ENCODE measurements at regions not wholly inside any gene's neighbourhood (a gene's known extent, or its start where the extent isn't known, plus 50 kb on each side); places are given as distances from the start of the nearest gene placed in this dataset.
"Not testable (repeated sequence)": the region's sequence is repeated elsewhere in the genome, so short reads cannot be mapped to it uniquely, and the experiment has no call there.

DNA sequence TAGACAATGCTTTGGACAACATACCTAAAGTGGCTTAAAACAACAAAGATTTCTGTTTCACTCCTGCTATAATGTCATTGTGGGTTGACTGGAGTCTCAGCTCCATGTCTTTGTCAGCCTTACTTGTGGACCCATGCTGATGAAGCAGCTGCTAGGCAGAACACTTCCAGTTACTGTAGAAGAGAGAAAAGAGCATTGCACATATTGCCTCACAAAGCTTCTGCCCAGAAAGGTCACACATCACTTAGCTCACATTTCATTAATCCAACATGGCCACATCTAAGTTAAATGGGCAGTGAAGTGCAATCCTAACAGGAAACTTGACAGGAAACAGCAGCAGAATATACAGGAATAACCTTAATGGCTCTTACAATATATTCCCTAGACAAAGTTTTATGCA, 480.5 kb upstream of the HTR1E start:
- DNase-seq = no peak

DNA sequence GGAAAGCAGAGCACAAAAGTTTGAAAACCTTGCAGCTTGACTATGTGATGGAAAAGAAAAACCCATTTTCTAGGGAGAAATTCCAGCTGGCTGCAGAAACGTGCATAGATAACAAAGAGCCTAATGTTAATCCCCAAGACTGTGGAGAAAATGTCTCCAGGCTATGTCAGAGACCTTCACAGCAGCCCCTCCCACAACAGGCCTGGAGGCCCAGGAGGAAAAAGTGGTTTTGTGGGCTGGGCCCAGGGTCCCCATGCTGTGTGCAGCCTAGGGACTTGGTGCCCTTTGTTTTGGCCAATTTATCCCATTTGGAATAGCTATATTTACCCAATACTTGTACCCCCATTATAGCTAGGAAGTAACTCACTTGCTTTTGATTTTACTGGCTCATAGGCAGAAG, 484.1 kb upstream of the HTR1E start:
- DNase-seq = no peak

DNA sequence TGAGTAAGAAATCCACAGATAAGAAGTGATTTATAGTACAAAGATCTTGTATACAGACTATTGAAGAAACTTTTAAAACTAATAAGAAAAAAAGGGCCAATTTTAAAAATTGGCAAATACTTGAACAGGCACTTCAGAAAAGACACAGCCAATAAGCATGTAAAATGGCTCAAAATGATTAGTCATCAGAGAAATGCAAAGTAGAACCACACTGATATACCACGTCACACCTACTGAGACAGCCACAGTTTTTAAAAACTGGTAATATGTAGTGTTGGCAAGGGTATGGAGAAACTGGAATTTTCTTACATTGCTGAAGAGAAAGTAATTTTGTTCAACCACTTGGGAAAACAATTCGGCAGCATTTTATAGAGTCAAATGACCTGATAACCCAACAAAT, 488.9 kb upstream of the HTR1E start:
- no peak for DNase-seq

DNA sequence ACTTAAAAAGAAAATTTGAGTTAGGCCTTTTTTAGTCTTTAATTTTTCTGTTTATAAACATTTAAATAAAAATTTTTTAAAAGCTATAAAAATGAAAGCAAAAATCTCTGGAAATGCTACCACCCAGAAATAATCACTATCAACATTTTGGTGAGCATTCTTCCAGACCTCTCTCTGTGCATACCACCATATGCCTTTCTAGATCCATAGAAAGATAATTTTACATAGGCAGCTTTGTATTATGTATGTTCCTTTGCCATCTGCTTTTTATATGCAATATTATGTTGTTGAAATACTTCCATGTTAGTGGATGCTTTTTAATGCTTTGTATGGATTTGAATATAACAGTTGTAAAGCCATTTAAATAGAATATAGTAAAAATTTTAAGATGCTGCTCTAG, 496.7 kb upstream of the HTR1E start:
- DNase-seq = no peak

DNA sequence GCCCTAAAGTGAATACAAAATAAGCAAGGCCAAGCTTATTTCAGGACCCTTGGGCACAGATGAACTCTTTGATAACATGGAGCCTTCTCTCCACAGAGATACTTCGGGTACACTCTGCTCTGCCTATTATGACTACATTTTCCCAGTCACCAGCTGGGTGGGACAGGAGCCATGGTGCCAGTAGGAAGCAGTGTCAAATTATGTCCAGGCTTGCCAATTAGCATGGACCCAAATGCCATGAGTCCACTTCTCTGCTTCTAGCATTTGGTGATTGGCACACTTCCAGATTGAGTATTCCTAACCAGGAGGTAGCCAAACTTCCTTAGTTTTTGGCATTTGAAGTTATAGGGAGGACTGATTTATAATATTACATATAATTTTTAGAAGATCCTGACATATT, 513.8 kb upstream of the HTR1E start:
- no peak for DNase-seq

DNA sequence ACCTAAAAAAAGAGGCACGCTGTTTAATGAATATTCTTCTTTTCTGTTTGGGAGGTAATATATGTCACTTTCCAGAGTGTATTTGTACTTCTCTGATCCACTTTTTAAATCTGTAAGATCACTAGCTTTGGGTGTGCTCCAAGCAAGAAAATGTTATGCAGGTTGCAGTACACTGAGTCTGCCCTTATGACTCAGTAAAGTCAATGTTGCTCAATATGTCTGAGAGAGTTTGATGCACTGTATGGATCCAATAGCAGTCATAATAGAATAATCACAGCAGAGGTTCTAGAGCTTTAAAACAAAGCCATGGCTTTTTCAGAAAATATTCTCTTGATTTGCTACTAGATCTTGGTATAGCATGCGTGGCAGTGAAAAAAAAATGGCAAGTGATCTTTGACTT, 525.3 kb upstream of the HTR1E start:
- DNase-seq = no peak

DNA sequence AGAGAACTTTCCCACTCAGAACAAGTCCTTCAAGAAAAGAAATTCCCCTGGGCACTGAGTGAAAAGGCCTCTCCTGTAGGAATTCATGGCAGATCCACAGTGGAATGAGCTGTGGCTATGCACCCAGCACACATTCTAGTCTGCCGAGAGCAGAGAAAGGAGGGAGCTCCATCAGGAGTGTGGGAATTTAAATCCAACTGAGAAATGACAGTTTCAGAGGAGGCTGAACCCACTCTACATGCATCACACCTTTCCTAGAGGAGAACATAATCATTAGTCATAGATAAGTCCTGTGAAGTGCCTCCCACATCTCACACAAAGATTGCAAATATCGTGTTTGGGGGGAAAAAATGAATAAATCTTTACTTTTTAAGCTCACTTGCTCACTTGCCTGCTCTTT, 530.2 kb upstream of the HTR1E start:
- DNase-seq = no peak

DNA sequence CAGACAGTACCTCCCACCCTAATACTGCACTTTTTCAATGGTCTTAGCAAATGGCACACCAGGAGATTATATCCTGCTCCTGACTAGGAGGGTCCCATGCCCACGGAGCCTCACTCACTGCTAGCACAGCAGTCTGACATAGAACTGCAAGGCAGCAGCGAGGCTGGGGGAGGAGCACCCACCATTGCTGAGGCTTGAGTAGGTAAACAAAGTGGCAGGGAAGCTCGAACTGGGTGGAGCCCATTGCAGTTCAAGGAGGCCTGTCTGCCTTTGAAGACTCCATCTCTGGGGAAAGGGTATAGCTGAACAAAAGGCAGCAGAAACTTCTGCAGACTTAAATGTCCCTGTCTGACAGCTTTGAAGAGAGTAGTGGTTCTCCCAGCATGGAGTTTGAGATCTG, 544.5 kb upstream of the HTR1E start:
- DNase-seq = not testable (repeated sequence)

DNA sequence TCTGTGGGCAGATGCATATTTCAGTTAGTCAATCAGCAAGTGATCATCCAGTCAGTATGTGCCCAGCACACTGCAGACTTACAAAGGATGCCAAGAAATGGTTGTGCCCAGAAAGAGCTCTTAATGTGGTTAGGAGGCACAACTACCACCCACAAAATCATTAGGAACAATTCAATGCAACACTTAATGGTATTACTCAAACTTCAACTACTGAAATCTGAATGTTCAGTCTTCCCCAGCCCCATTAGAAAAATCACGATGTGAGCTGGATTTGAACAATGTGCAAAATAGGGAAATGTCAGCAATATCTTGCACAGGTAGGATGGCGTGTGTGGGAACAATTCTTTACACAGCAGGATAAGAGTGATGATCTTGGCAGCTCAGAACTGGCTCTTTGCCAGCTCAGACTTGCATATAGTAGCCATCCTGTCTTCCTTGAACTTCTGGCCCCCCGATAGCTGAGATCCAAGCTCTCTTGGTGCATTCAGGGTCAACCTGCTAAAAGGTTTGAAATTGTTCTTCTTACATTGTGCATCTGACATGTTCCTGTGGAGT, 556.7 kb upstream of the HTR1E start:
- DNase-seq = no peak

DNA sequence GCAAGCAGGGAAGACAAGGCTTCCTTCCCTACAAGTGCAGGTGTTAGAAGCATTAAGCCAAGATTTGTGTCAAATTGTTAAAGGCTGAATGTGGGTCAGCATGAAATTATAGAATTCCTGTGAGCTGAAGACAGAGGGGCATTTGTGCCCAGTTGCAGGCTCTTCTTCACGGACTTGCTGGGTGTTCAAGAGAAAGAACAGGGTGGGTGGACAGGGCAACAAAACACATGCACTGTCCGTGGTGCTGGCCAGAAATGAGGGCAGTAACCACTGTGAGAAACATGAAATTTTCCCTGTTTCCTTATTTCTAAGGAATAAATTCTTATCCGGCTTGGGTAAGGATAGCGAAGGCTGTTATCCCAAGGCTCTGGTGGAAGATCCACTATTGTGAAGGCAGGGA, 579.5 kb upstream of the HTR1E start:
- no peak for DNase-seq

DNA sequence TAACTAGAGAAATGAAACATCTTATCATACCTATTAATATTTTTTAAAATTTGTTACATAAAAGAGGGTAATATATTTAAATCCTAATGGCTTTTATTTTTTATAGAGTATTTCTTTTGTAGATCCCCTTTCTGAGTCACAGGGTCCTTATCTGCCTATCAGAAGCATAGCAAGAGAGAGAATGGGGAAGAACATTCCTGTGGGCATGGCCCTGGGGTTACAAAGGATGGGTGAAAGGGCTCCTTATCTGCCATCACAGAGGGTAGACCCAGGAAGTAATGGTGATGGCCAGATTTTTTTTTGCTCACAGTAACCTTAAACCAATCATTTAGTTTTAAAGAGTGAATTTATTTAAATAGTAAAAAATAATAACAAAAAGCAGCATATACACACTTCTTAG, 582.1 kb upstream of the HTR1E start:
- DNase-seq = no peak

DNA sequence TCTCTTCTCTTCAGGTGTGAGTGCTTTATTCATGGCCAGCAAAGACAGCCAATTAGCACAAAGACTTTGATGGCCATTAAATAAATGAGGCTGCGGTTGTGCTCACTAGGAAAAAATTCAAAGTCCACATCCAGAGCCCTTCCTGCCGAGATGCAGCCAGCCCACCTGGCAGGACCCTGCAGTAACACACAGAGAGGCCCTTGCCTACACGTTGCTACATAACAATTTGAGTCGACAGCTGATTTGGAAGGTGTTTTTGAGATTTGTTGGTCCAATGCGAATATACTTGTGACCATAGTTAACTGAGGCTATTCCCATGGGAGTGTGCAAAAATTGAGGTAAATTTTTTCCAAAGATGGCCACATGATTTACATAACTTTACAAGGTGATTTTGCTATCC, 605.4 kb upstream of the HTR1E start:
- no peak for DNase-seq

DNA sequence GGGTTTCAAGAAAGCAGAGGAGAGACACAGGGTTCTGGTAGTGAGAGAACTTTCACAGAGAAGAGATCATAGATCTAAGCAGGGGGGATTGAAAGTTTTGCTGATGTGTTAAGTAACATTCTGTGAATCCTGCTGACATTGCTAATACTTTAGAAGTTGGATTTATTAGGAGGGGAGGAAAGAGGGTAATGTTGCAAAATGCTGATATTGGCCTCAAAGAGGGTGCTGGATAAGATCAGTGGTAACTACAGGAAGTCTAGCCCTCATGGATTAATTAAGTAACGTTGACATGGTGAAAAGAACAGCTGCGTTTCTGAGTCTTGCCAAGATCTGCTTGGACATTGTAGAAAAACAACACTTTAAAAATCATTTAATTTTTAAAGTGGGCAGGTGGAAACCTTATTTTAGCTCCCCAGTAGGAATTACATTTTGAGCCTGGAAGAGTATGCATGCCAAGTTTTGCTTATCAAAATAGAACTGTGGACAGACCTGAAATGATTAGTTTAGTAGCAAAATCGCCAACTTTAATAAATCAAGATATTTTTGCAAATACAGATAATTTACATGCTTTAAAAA, 606.0 kb upstream of the HTR1E start:
- DNase-seq = no peak

DNA sequence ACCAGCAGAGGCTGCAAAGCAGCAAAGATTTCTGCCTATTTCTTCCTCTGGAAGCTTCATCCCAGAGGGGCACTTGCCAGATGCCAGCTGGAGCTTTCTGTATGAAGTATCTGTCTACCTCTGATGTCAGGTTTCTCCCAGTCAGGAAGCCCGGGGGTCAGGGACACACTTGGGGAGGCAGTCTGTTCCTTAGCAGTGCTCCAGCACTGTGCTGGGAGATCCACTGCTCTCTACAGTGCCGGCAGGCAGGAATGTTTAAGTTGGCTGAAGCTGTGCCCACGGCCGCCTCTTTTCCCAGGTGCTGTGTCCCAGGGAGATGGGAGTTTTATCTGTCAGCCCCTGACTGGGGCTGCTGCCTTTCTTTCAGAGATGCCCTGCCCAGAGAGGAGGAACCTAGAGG, 631.1 kb upstream of the HTR1E start:
- no peak for DNase-seq

DNA sequence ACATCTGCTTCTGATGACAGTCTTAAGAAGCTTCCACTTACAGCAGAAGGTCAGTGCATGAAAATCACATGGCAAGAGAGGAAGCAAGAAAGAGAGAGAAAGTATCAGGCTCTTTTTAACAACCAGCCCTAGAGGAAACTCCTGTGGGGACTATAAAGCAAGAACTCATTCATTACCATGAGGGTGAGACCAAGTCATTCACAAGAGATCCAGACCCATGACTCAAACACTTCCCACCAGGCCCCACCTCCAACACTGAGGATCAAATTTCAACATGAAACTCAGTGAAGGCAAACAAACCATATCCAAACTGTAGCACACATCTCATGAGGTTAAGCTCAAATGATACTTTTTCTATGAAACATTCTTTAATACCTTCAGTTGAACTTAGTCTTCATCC, 643.2 kb upstream of the SYNCRIP start:
- DNase-seq = no peak

DNA sequence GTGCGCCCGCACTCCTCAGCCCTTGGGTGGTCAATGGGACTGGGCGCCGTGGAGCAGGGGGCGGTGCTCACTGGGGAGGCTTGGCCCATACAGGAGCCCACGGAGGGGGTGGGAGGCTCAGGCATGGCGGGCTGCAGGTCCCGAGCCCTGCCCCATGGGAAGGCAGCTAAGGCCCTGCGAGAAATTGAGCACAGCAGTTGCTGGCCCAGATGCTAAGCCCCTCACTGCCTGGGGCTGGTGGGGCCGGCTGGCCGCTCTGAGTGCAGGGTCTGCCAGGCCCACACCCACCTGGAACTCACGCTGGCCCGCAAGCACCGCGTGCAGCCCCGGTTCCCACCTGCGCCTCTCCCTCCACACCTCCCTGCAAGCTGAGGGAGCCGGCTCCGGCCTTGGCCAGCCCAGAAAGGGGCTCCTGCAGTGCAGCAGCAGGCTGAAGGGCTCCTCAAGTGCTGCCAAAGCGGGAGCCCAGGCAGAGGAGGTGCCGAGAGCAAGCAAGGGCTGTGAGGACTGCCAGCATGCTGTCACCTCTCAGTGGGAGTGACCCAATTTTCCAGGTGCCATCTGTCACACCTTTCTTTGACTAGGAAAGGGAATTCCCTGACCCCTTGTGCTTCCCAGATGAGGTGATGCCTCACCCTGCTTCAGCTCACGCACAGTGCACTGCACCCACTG, 642.3 kb upstream of the SYNCRIP start:
- DNase-seq = not testable (repeated sequence)

DNA sequence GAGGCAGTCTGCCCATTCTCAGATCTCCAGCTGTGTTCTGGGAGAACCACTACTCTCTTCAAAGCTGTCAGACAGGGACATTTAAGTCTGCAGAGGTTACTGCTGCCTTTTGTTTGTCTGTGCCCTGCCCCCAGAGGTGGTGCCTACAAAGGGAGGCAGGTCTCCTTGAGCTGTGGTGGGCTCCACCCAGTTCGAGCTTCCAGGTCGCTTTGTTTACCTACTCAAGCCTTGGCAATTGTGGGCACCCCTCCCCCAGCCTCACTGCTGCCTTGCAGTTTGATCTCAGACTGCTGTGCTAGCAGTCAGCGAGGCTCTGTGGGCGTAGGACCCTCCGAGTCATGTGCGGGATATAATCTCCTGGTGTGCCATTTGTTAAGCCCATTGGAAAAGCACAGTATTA, 640.9 kb upstream of the SYNCRIP start:
- not testable (repeated sequence) for DNase-seq

DNA sequence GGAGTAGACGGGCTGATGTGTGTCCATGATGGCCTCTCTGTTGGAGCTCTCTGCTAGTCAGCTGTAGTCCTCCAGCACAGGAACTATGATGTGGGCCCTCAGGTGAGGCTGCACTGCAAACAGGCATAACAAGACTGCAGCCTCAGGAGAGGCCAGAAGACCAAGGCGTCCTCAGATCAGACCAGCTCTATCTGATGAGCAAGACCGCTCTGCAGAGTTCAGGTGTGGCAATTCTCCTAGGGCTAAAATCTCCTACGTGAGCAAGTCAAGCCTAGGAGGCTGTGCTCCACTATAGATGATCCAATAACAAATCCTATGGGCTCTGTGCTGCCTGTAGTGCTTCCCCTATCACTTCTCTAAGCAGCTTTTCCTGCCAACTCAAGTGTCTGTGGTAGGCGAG, 633.4 kb upstream of the SYNCRIP start:
- DNase-seq = no peak

DNA sequence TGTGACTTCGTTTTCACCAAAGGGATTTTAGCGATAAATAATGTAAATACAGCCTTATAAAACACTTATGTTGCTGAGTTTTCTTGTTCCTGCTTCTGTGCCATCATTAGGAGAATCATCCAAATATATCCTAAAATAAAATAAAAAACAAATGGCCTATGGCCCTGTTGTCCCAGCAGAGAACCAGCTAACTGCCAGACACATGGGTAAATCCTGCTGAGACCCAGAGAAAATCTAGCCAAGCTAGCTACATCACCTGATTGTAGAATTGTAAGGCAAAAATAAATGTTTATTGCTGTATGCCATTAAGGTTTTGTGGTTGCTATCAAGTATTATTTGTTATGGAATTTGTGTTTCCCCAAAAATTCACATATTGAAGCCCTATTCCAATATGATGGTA, 631.2 kb upstream of the SYNCRIP start:
- no peak for DNase-seq

DNA sequence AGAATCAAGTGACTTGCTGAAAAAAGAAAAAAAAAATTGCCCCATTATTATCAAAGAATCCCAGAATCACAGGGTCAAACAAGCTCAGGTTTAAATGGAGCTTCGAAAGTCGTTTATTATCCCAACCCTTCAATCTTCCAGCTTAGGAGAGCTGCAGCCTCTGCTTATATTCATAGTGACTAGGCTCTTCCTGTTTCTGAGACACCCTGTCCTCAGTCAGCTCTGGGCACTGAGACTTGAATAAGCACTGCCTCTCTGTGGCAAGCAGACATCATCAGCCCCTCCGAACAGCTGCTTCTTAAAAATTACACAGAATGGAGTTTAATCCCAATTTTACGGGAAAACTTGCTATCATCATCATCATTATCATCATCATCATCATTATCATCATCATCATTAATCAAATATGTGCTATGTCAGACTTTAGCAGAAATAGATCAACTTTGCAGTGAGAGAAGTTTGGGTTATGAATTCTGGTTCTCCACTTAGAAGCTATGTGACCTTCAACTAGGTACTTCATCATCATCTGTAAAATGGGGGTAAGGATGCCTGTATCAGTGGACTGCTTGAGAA, 614.0 kb upstream of the SYNCRIP start:
- no peak for DNase-seq

DNA sequence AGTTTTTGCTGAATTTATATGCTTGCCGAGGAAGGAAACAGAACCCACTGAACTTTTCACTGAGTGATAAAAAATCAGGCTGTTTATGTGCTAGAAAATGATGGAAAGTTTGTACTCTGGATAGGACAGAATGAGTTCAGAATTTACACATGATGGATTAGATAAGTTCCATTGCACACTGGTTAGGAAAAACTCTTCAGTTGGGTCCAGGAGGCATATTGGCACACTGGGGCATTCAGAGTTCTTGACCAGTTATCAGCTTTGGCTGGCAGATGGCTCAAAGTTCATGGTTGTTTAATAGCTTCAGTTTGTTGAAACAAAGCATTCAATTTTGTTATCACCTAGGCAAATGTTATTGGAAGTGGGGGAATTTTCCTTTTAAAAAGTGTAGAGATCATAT, 613.3 kb upstream of the SYNCRIP start:
- DNase-seq = no peak

DNA sequence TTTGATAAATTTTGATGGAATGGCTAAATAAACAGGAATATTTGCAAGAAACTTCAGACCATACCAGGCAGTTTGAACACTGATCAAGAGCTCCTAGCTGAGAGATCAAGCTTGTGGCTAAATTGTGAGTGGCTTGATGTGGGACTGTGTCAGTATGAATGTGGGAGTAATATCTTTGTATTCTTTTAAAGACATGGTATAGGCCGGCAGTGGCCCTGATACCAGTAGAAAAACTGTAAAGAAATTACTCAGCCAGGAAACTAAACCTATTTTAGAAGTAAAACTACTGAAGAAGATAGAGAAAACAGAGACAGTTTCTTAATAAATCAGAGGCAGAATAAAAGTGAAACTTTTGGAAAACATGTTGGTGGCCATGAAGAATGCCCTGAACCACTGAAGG, 608.4 kb upstream of the SYNCRIP start:
- no peak for DNase-seq

DNA sequence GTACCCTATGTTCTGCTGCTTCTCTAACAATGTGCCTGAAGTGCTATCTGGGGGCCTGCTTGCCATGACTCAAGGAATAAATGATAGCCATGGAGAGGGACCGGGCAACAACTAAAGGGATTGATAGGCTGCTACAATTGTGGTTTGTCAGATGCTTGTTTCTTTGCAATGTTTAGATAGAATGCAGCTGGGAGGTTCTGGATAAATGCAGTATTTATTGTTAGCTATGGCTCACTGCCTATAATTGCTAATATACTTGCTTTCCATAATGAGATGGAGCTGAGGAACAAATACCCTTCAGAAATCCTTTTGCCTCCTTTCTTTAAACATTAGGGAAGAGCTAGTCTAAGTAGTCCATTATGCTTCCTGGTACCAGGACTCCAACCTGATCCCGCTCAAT, 575.2 kb upstream of the SYNCRIP start:
- DNase-seq = no peak

DNA sequence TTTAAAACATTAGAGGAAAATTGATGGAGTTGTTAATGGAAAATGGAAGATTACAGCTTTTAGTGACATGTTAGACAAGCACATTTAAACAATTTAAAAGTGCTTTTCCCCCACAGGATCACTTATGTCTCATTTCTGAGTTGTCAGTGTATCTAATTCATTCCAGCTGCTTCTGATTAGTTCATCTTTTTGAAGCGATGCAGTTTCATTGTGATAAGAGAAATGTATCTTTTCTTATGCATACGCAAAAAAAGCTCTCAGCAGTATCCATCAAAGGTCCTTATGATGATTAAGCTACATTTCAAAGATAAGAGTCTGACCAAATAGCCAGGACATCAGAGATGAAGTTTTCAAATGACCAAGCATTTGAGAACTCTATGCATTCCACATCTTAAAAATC, 572.6 kb upstream of the SYNCRIP start:
- DNase-seq = no peak

DNA sequence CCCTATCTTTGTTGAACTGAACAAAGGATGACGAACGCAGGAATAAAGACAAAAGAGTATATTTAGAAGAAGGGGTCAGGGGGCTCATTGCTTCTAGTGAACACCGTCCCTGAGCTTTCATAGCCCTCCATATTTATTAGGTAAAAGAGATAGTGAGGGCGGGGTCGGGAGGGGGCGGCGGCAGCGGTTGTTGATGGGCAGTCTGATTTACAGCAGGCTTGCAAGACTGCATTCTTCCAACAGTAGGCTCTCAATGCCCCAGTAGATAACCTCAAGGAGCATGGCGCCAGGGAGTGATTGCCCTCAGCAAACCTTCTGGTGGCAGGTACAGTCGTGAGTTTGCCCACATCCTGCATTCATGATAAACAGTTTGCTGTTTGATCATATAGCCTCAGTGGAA, 563.3 kb upstream of the SYNCRIP start:
- no peak for DNase-seq

Data from NCI-H2171 (cell line).